CD4-positive, alpha-beta memory T cell (primary cell): ENCODE measurements at regions not wholly inside any gene's neighbourhood (a gene's known extent, or its start where the extent isn't known, plus 50 kb on each side); places are given as distances from the start of the nearest gene placed in this dataset.

ENCODE experiments used
- CTCF ChIA-PET: fragments of 350-600 bp; sonication (Branson Sonifier 250); formaldehyde crosslinking; loops from one replicate; lab custom pipeline; 2021; ENCODE audit warnings: inconsistent platforms; ENCODE audit not compliant: partially characterized antibody; lab: Charles Lee
- POLR2A ChIA-PET: fragments of 350-600 bp; sonication (Branson Sonifier 250); formaldehyde crosslinking; loops from one replicate; lab custom pipeline; 2021; ENCODE audit not compliant: partially characterized antibody; lab: Charles Lee
- DNase-seq, 5 donors: peaks; one replicate each; pipeline versions ENCODE4 v3.0.0 to v3.0.0-alpha.2; 2020 to 2022; ENCODE audit warnings: mixed read lengths in 1 of 5
- H3K27ac ChIP-seq: one replicate; pipeline ENCODE4 v1.7.0; 2013; ENCODE audit warnings: low read depth, low read length
- H3K27me3 ChIP-seq: 2 replicates; pipeline ENCODE4 v1.7.0; 2013; ENCODE audit warnings: mild to moderate bottlenecking, low read length, moderate library complexity; ENCODE audit not compliant: insufficient read depth
- H3K36me3 ChIP-seq: 2 replicates; pipeline ENCODE4 v1.7.0; 2013; ENCODE audit warnings: mild to moderate bottlenecking, low read length, moderate library complexity; ENCODE audit not compliant: insufficient read depth
- H3K4me1 ChIP-seq: 2 replicates; pipeline ENCODE4 v1.7.0; 2013; ENCODE audit warnings: mild to moderate bottlenecking, low read length, moderate library complexity; ENCODE audit not compliant: insufficient read depth
- H3K4me3 ChIP-seq, 2 donors: one replicate each; pipeline ENCODE4 v1.7.0; 2013; ENCODE audit warnings: low read length in 2 of 2, mild to moderate bottlenecking in 1 of 2
- H3K9me3 ChIP-seq, 2 donors: one replicate each; pipeline ENCODE4 v1.7.0; 2013; ENCODE audit warnings: low read length in 2 of 2, control low read depth in 1 of 2; ENCODE audit not compliant: control insufficient read depth in 1 of 2
- H3K27ac Mint-ChIP-seq, 7 donors: one replicate each; pipeline ENCODE4 v1.8.0; 2020 to 2021; ENCODE audit warnings: mixed read lengths in 7 of 7, mild to moderate bottlenecking in 6 of 7, inconsistent platforms in 3 of 7, moderate library complexity in 3 of 7
- H3K27me3 Mint-ChIP-seq, 2 donors: one replicate each; pipeline ENCODE4 v1.8.0; 2020 to 2021; ENCODE audit warnings: mixed read lengths in 2 of 2
- H3K36me3 Mint-ChIP-seq, 2 donors: one replicate each; pipeline ENCODE4 v1.8.0; 2020 to 2021; ENCODE audit warnings: mixed read lengths in 2 of 2, inconsistent platforms in 1 of 2, mild to moderate bottlenecking in 1 of 2
- H3K4me1 Mint-ChIP-seq, 4 donors: one replicate each; pipeline ENCODE4 v1.8.0; 2020 to 2021; ENCODE audit warnings: mixed read lengths in 4 of 4, mild to moderate bottlenecking in 1 of 4
- H3K4me3 Mint-ChIP-seq, 8 donors: one replicate each; pipeline ENCODE4 v1.8.0; 2020 to 2021; ENCODE audit warnings: mixed read lengths in 8 of 8, mild to moderate bottlenecking in 7 of 8, moderate library complexity in 6 of 8, inconsistent platforms in 3 of 8
- H3K9me3 Mint-ChIP-seq, 8 donors: one replicate each; pipeline ENCODE4 v1.8.0; 2020 to 2021; ENCODE audit warnings: mixed read lengths in 8 of 8, mild to moderate bottlenecking in 5 of 8, inconsistent platforms in 3 of 8, moderate library complexity in 1 of 8
- intact Hi-C: fragments of 100-400 bp; cut with micrococcal nuclease; formaldehyde crosslinking; loops from one replicate; pipeline ENCODE4 v1.15.1; 2023

DNA sequence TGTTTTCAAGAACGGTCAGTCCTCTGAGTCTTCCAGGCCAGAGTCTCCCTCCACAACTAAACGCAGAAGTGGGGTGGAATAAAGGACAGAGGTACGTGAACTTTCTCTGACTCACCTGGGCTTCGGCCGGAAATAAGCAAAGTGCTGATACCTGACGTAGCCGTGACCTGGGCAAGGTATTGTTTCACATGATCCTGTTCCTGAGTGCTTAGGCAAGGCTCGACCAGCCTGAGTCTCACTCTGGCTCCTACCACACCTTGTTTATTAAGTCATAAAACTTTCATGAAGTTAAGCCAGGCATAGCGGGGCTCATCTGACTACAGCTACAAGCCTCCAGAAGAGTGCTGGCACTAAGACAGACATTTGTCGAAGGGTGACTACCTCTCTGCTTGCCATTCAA lies 327.5 kb downstream of the SETD4 start:
- ChIA-PET CTCF (no interaction called here), POLR2A (no interaction called here)
- H3K36me3 ChIP-seq: no peaks in the 10 kb centered on the region
- Mint-ChIP-seq H3K4me3 (no peak overlapping the region), H3K9me3 (peaks cover 0 to 3% (median 0%) of the 10 kb centered on the region in 8 donors), H3K4me1 (no peaks in the 10 kb centered on the region), H3K27me3 (peaks cover 15 to 19% of the 10 kb centered on the region in 2 donors), H3K27ac (no peak overlapping the region), H3K36me3 (no peaks in the 10 kb centered on the region)
- no peaks in the 10 kb centered on the region for H3K4me1 ChIP-seq
- H3K9me3 ChIP-seq: no peaks in the 10 kb centered on the region
- no peaks in the 10 kb centered on the region for H3K27me3 ChIP-seq
- DNase-seq: no peak
- intact Hi-C loops: no loop called here
- no peak overlapping the region for H3K4me3 ChIP-seq
- H3K27ac ChIP-seq: no peak overlapping the region

DNA sequence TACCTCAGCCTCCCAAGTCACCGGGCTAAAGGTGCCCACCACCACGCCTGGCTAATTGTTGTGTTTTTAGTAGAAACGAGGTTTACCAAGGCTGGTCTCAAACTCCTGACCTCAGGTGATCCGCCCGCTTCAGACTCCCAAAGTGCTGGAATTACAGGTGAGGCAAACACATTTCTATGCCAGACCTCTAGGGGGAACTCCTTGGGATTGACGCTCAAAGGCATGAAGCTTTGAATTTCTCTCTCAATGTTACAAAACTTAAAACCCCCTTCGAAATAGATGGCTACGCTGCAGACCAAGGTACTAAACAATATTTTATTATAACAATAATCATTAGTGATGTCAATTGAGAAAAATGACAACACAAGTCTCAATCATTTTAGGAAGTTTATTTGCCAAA lies 330.0 kb downstream of the SETD4 start:
- Mint-ChIP-seq H3K27me3 (peaks cover 20 to 22% of the 10 kb centered on the region in 2 donors), H3K4me3 (no peak overlapping the region), H3K27ac (no peak overlapping the region), H3K9me3 (peaks cover 0 to 5% (median 0%) of the 10 kb centered on the region in 8 donors), H3K4me1 (no peaks in the 10 kb centered on the region), H3K36me3 (no peaks in the 10 kb centered on the region)
- no peaks in the 10 kb centered on the region for H3K9me3 ChIP-seq
- no peaks in the 10 kb centered on the region for H3K36me3 ChIP-seq
- peaks cover 6% of the 10 kb centered on the region for H3K27me3 ChIP-seq
- CTCF ChIA-PET: no interaction called here
- H3K4me3 ChIP-seq: no peak overlapping the region
- POLR2A ChIA-PET: no interaction called here
- DNase-seq: no peak
- intact Hi-C loops: no loop called here
- H3K4me1 ChIP-seq: no peaks in the 10 kb centered on the region
- H3K27ac ChIP-seq: no peak overlapping the region

DNA sequence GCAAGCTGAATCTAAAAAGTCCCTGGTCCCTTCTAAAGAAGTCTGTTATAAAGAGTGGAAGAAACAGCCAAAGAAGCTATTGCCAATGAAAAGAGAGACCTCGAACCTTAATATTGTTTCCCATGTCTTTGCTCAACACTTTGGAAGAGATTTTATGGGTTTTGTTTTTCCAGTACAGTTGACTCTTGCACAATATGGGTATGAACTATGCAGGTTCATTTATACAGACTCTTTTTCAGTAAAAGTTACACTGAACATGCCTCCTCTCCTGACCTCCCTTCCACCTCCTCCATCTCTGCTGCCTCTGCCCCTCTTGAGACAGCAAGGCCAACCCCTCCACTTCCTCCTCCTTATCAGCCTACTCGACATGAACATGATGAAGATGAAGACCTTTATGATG lies 332.5 kb downstream of the SETD4 start:
- no peak overlapping the region for H3K4me3 Mint-ChIP-seq
- peaks cover 20 to 26% of the 10 kb centered on the region in 2 donors for H3K27me3 Mint-ChIP-seq
- Histone ChIP-seq H3K27ac (no peak overlapping the region), H3K36me3 (no peaks in the 10 kb centered on the region), H3K9me3 (no peaks in the 10 kb centered on the region), H3K4me1 (no peaks in the 10 kb centered on the region), H3K27me3 (peaks cover 6% of the 10 kb centered on the region), H3K4me3 (no peak overlapping the region)
- intact Hi-C loops: no loop called here
- H3K36me3 Mint-ChIP-seq: no peaks in the 10 kb centered on the region
- DNase-seq: no peak
- POLR2A ChIA-PET: no interaction called here
- H3K9me3 Mint-ChIP-seq: peaks cover 0 to 7% (median under 1%) of the 10 kb centered on the region in 8 donors
- H3K4me1 Mint-ChIP-seq: no peaks in the 10 kb centered on the region
- no peak overlapping the region for H3K27ac Mint-ChIP-seq
- CTCF ChIA-PET: no interaction called here

DNA sequence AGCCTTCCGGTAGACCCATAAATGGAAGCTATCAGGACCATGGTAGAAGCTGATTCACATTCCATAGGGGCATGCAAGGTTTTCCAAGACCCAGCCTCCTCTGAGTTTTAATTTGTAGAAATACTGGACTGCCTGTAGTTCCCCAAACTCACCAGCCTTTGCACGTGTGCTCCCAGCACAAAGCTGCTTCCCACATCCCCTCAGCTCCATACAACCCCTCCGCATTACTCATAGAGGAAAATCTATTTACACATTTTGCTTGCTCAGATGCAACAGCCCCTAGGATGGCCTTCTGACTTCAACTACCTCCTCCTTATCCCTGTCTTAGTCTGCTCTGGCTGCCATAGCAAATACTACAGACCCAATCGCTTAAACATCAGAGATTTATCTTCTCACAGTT lies 336.2 kb downstream of the SETD4 start:
- Histone ChIP-seq H3K9me3 (no peaks in the 10 kb centered on the region), H3K4me3 (no peak overlapping the region), H3K4me1 (no peaks in the 10 kb centered on the region), H3K27ac (no peak overlapping the region), H3K27me3 (peaks cover 9% of the 10 kb centered on the region), H3K36me3 (no peaks in the 10 kb centered on the region)
- Mint-ChIP-seq H3K27ac (no peak overlapping the region), H3K27me3 (peaks cover 12 to 24% of the 10 kb centered on the region in 2 donors), H3K4me3 (no peak overlapping the region), H3K36me3 (no peaks in the 10 kb centered on the region), H3K4me1 (no peaks in the 10 kb centered on the region), H3K9me3 (peaks cover 0 to 7% (median 3%) of the 10 kb centered on the region in 8 donors)
- CTCF ChIA-PET: no interaction called here
- intact Hi-C loops: no loop called here
- no peak for DNase-seq
- POLR2A ChIA-PET: no interaction called here

DNA sequence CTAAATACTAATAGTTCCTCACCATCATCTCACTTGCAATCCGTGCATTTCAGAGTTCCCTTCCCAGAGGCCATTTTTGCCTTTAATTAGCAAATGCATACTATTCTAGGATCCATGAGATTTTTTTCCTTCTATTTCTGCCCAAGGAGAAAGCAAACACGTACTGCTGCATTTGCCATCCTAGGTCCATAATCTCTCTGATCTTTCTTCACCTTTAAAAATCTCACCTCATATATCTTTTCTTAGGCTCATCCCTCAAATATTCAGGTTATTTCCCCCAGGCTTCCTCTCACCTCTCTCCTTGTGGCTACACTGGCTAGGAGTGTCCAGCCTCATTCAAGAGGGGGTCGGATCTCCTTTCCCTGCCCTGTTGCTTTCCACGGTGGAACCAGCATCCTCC lies 338.6 kb downstream of the SETD4 start:
- Mint-ChIP-seq H3K36me3 (no peaks in the 10 kb centered on the region), H3K9me3 (peaks cover 0 to 5% (median 3%) of the 10 kb centered on the region in 8 donors), H3K4me3 (no peak overlapping the region), H3K4me1 (no peaks in the 10 kb centered on the region), H3K27ac (no peak overlapping the region), H3K27me3 (peaks cover 4 to 19% of the 10 kb centered on the region in 2 donors)
- CTCF ChIA-PET: no interaction called here
- H3K36me3 ChIP-seq: no peaks in the 10 kb centered on the region
- intact Hi-C loops: no loop called here
- H3K27me3 ChIP-seq: peaks cover 6% of the 10 kb centered on the region
- no peak overlapping the region for H3K27ac ChIP-seq
- no peaks in the 10 kb centered on the region for H3K9me3 ChIP-seq
- no peak for DNase-seq
- no peaks in the 10 kb centered on the region for H3K4me1 ChIP-seq
- POLR2A ChIA-PET: no interaction called here
- H3K4me3 ChIP-seq: no peak overlapping the region

DNA sequence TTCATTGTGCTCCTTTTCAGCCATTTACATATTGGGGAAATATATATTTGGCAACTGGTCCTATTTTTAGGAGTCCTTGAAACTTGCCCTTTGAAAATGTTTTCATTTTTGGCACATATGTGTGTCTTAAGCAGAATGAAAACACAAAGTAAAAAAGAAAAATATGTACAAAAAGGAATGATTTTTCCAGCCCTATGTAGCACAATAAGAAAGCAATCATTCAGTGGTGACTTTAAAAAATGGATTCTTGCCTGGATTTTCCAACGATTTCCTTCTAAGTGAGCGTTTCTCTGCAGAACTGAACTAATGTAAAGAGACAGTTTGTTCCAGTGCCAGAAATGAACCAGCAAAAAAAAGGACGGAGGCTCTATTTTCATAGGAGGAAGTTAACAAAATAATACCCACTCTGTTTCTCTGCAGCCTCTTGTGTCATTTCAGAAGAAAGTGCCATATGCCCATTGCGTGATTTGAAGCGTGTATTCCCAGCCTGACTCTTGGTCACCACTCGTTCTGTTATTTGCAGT lies 340.1 kb downstream of the SETD4 start:
- Histone ChIP-seq H3K4me3 (no peak overlapping the region), H3K4me1 (no peaks in the 10 kb centered on the region), H3K27ac (no peak overlapping the region), H3K36me3 (no peaks in the 10 kb centered on the region), H3K27me3 (peaks cover 3% of the 10 kb centered on the region), H3K9me3 (no peaks in the 10 kb centered on the region)
- DNase-seq: no peak
- Mint-ChIP-seq H3K4me3 (no peak overlapping the region), H3K9me3 (peaks cover 0 to 3% (median 2%) of the 10 kb centered on the region in 8 donors), H3K36me3 (no peaks in the 10 kb centered on the region), H3K27me3 (peaks cover 5 to 19% of the 10 kb centered on the region in 2 donors), H3K4me1 (no peaks in the 10 kb centered on the region), H3K27ac (no peak overlapping the region)
- POLR2A ChIA-PET: no interaction called here
- intact Hi-C loops: no loop called here
- CTCF ChIA-PET: no interaction called here

DNA sequence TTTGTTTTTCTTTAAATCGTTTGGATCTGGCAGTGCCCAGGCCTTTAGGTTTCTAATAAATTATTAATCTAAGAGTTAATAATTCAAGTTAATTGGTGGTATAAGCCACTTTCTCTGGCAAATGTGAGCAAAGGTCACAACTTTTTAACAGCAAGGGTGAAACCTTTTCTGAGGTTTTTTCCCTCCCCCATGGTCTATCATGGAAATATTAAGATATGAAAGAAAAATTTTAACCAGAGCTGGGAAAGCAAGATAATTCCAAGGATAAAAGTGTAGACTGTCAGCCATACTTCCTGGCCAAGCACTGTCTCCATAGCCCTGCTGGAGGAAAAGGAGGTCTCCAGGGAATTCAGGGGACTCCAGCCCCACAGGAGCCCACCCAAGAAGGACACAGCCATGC lies 341.2 kb downstream of the SETD4 start:
- Histone ChIP-seq H3K27ac (no peak overlapping the region), H3K9me3 (no peaks in the 10 kb centered on the region), H3K27me3 (peaks cover 3% of the 10 kb centered on the region), H3K4me1 (no peaks in the 10 kb centered on the region), H3K36me3 (no peaks in the 10 kb centered on the region), H3K4me3 (no peak overlapping the region)
- H3K4me1 Mint-ChIP-seq: no peaks in the 10 kb centered on the region
- POLR2A ChIA-PET: no interaction called here
- intact Hi-C loops: no loop called here
- no peak overlapping the region for H3K27ac Mint-ChIP-seq
- H3K36me3 Mint-ChIP-seq: no peaks in the 10 kb centered on the region
- H3K27me3 Mint-ChIP-seq: peaks cover 6 to 23% of the 10 kb centered on the region in 2 donors
- no peak for DNase-seq
- CTCF ChIA-PET: no interaction called here
- no peak overlapping the region for H3K4me3 Mint-ChIP-seq
- peaks cover 0 to 3% (median 1%) of the 10 kb centered on the region in 8 donors for H3K9me3 Mint-ChIP-seq
